Liver (tissue), 8 donors: ENCODE measurements at regions not wholly inside any gene's neighbourhood (a gene's known extent, or its start where the extent isn't known, plus 50 kb on each side); places are given as distances from the start of the nearest gene placed in this dataset.

Experiments used
- DNase-seq: peaks from one replicate; pipeline ENCODE4 v3.0.0-alpha.2; 2017; ENCODE audit warnings: low spot score
- H3K27ac ChIP-seq, 2 donors: one replicate each; pipeline ENCODE4 v1.7.0; 2013; ENCODE audit warnings: inconsistent platforms in 2 of 2, low read length in 2 of 2, control low read depth in 1 of 2, low read depth in 1 of 2, mild to moderate bottlenecking in 1 of 2
- H3K27me3 ChIP-seq, 4 donors: one replicate each; pipeline versions ENCODE4 v1.6.1 to v1.7.0; 2013; ENCODE audit warnings: low read length in 3 of 4, inconsistent platforms in 1 of 4, mild to moderate bottlenecking in 1 of 4, moderate library complexity in 1 of 4; ENCODE audit not compliant: control insufficient read depth in 4 of 4, insufficient read depth in 4 of 4
- H3K36me3 ChIP-seq, 4 donors: one replicate each; pipeline versions ENCODE4 v1.6.1 to v1.7.0; 2013; ENCODE audit warnings: low read length in 3 of 4, mild to moderate bottlenecking in 3 of 4, low read depth in 1 of 4, moderate library complexity in 1 of 4; ENCODE audit not compliant: control insufficient read depth in 4 of 4, insufficient read depth in 3 of 4
- H3K4me1 ChIP-seq, 4 donors: one replicate each; pipeline versions ENCODE4 v1.6.1 to v1.7.0; 2013; ENCODE audit warnings: low read length in 3 of 4, mild to moderate bottlenecking in 3 of 4, moderate library complexity in 1 of 4; ENCODE audit not compliant: control insufficient read depth in 4 of 4, insufficient read depth in 4 of 4
- H3K4me3 ChIP-seq, 3 donors: one replicate each; pipeline versions ENCODE4 v1.6.1 to v1.7.0; 2013; ENCODE audit warnings: low read length in 3 of 3, control low read depth in 1 of 3, low read depth in 1 of 3, mild to moderate bottlenecking in 1 of 3
- H3K9ac ChIP-seq, 2 donors: one replicate each; pipeline ENCODE4 v1.7.0; 2013; ENCODE audit warnings: low read length in 2 of 2, mild to moderate bottlenecking in 2 of 2, moderate library complexity in 2 of 2, control low read depth in 1 of 2, low read depth in 1 of 2
- H3K9me3 ChIP-seq, 4 donors: one replicate each; pipeline versions ENCODE4 v1.6.1 to v1.7.0; 2013; ENCODE audit warnings: low read length in 3 of 4; ENCODE audit not compliant: control insufficient read depth in 4 of 4
- CTCF ChIP-seq: fragments of 150-350 bp; IDR thresholded peaks from 2 replicates; pipeline ENCODE4 v1.5.1; 2017; ENCODE audit warnings: improper control_type of control experiment, low read depth, low read length; ENCODE audit not compliant: missing input control
- EGR1 ChIP-seq, 2 donors: IDR thresholded peaks; 2 replicates each; pipeline ENCODE4 v1.6.1; 2016 to 2018; ENCODE audit warnings: antibody characterized with exemption in 2 of 2, low read depth in 2 of 2
- FOXA1 ChIP-seq: IDR thresholded peaks from 2 replicates; pipeline ENCODE4 v1.6.1; 2016; ENCODE audit warnings: antibody characterized with exemption
- FOXA2 ChIP-seq: IDR thresholded peaks from 2 replicates; pipeline ENCODE4 v1.6.1; 2016; ENCODE audit warnings: antibody characterized with exemption
- HNF4A ChIP-seq, 2 donors: conservative IDR thresholded peaks; 2 replicates each; pipeline ENCODE4 v1.6.1; 2016; ENCODE audit warnings: antibody characterized with exemption in 2 of 2, mild to moderate bottlenecking in 2 of 2
- HNF4G ChIP-seq: IDR thresholded peaks from 2 replicates; pipeline ENCODE4 v1.6.1; 2016; ENCODE audit warnings: antibody characterized with exemption
- JUND ChIP-seq, 2 donors: IDR thresholded peaks; 2 replicates each; pipeline ENCODE4 v1.6.1; 2016; ENCODE audit warnings: antibody characterized with exemption in 2 of 2
- NR2F2 ChIP-seq: IDR thresholded peaks from 2 replicates; pipeline ENCODE4 v1.6.1; 2016; ENCODE audit warnings: antibody characterized with exemption
- RAD21 ChIP-seq, 2 donors: IDR thresholded peaks; 2 replicates each; pipeline ENCODE4 v1.6.1; 2016; ENCODE audit warnings: antibody characterized with exemption in 2 of 2, mild to moderate bottlenecking in 2 of 2
- REST ChIP-seq: IDR thresholded peaks from 2 replicates; pipeline ENCODE4 v1.6.1; 2016; ENCODE audit warnings: antibody characterized with exemption, mild to moderate bottlenecking
- RXRA ChIP-seq, 2 donors: IDR thresholded peaks; 2 replicates each; pipeline ENCODE4 v1.6.1; 2017 to 2018; ENCODE audit warnings: antibody characterized with exemption in 2 of 2, mild to moderate bottlenecking in 1 of 2
- SP1 ChIP-seq: IDR thresholded peaks from 2 replicates; pipeline ENCODE4 v1.6.1; 2018; ENCODE audit warnings: antibody characterized with exemption, mild to moderate bottlenecking
- TAF1 ChIP-seq: conservative IDR thresholded peaks from 2 replicates; pipeline ENCODE4 v1.6.1; 2016; ENCODE audit warnings: antibody characterized with exemption, mild to moderate bottlenecking
- ZBTB33 ChIP-seq: IDR thresholded peaks from 2 replicates; pipeline ENCODE4 v1.6.1; 2016; ENCODE audit warnings: antibody characterized with exemption
- WGBS: extraction: QIAGEN DNeasy Blood & Tissue Kit; methylation state at CpG from one replicate; pipeline ENCODE4 v1.1.7; 2013; 5-methylcytosine and 5-hydroxymethylcytosine counted together
- donor health status: healthy.
- donor health status: healthy.
- donor health status: healthy.
- donor health status: healthy.
- donor health status: healthy.

GRCh38 chr10:33901166-33901565 is 566.7 kb upstream of the NRP1 start:
- Histone ChIP-seq H3K9ac (no peak overlapping the region), H3K27me3 (no peaks in the 10 kb centered on the region), H3K4me3 (no peak overlapping the region), H3K4me1 (peaks cover 0 to 16% (median 13%) of the 10 kb centered on the region in 4 donors), H3K27ac (peak overlapping the region in 1 of 2 donors; percentile 46), H3K9me3 (no peaks in the 10 kb centered on the region), H3K36me3 (no peaks in the 10 kb centered on the region)
- TF ChIP-seq FOXA2 (no peak), REST (no peak), CTCF (no peak)
- 88% methylated on average over 2 of the region's 2 CpGs for WGBS
- DNase-seq, result no peak

GRCh38 chr10:33900596-33900995 is 566.1 kb upstream of the NRP1 start:
- H3K4me3 ChIP-seq, result no peak overlapping the region
- peaks cover 0 to 16% (median 13%) of the 10 kb centered on the region in 4 donors for H3K4me1 ChIP-seq
- H3K9me3 ChIP-seq, result no peaks in the 10 kb centered on the region
- no peak overlapping the region for H3K9ac ChIP-seq
- H3K27ac ChIP-seq, result peak overlapping the region in 1 of 2 donors; percentile 46
- H3K27me3 ChIP-seq, result no peaks in the 10 kb centered on the region
- H3K36me3 ChIP-seq, result no peaks in the 10 kb centered on the region
- DNase-seq, result no peak
- WGBS, result 33% methylated on average over 2 of the region's 2 CpGs
- TF ChIP-seq ZBTB33 (no peak), RXRA (IDR thresholded peaks at IDR 0.05) (no peak)

- 27% methylated on average over 5 of the region's 5 CpGs for WGBS
- Histone ChIP-seq H3K4me3 (no peak overlapping the region), H3K4me1 (peaks cover 0 to 16% (median 13%) of the 10 kb centered on the region in 4 donors), H3K9me3 (no peaks in the 10 kb centered on the region), H3K36me3 (no peaks in the 10 kb centered on the region), H3K27ac (peak overlapping the region; percentile 72 to 74), H3K9ac (peak overlapping the region in 1 of 2 donors; percentile 47), H3K27me3 (no peaks in the 10 kb centered on the region)
- DNase-seq, result no peak
- TF ChIP-seq RAD21 (IDR thresholded peaks at IDR 0.05) (peak; percentile 44 to 55), ZBTB33 (peak; percentile 63), NR2F2 (peak; percentile 38), RXRA (IDR thresholded peaks at IDR 0.05) (peak; percentile 73 to 86), JUND (IDR thresholded peaks at IDR 0.05) (peak; percentile 46 to 56), TAF1 (no peak), EGR1 (IDR thresholded peaks at IDR 0.05; ENCODE audit: low read depth in 2 of 2) (peak in 1 of 2 donors; percentile 91), CTCF (no peak), FOXA1 (peak; percentile 50), HNF4A (conservative IDR thresholded peaks at IDR 0.05) (peak; percentile 65 to 83), SP1 (peak; percentile 52), HNF4G (no peak), FOXA2 (peak; percentile 77)
Measured at GRCh38 chr10:33899578-33900531, 565.4 kb upstream of the NRP1 start.
